WTC11 (cell line): ENCODE measurements at regions not wholly inside any gene's neighbourhood (a gene's known extent, or its start where the extent isn't known, plus 50 kb on each side); places are given as distances from the start of the nearest gene placed in this dataset.
"Not testable (repeated sequence)": the region's sequence is repeated elsewhere in the genome, so short reads cannot be mapped to it uniquely, and the experiment has no call there.

Source experiments
- ATAC-seq: fragments of 200-7000 bp; cut with Tn5 transposase; 2 replicates; pipeline ENCODE4 v1.10.0; 2021; ENCODE audit warnings: mild to moderate bottlenecking, moderate library complexity
- CTCF ChIA-PET: fragments of 300-600 bp; sonication (Branson Sonifier 250); formaldehyde crosslinking; loops from one replicate; lab custom pipeline; 2021; ENCODE audit warnings: antibody characterized with exemption; lab: Charles Lee
- POLR2A ChIA-PET: fragments of 350-600 bp; sonication (Branson Sonifier 250); formaldehyde crosslinking; loops from one replicate; lab custom pipeline; 2021; ENCODE audit warnings: antibody characterized with exemption; lab: Charles Lee
- DNase-seq: peaks from one replicate; pipeline ENCODE4 v3.0.0; 2021; ENCODE audit warnings: low spot score
- H3K27ac Mint-ChIP-seq: 2 replicates; pipeline ENCODE4 v1.8.0; 2021; ENCODE audit warnings: mixed read lengths
- H3K27me3 Mint-ChIP-seq: 2 replicates; pipeline ENCODE4 v1.8.0; 2021; ENCODE audit warnings: low read depth, mild to moderate bottlenecking, moderate library complexity, mixed read lengths
- H3K36me3 Mint-ChIP-seq: 2 replicates; pipeline ENCODE4 v1.8.0; 2021; ENCODE audit warnings: mixed read lengths
- H3K4me1 Mint-ChIP-seq: 2 replicates; pipeline ENCODE4 v1.8.0; 2022; ENCODE audit warnings: mixed read lengths
- H3K4me3 Mint-ChIP-seq: 2 replicates; pipeline ENCODE4 v1.8.0; 2021; ENCODE audit warnings: mild to moderate bottlenecking, moderate library complexity, mixed read lengths
- H3K9me3 Mint-ChIP-seq: 2 replicates; pipeline ENCODE4 v1.8.0; 2021; ENCODE audit warnings: mixed read lengths
- AR ChIP-seq: fragments of 250-450 bp; sonication (Bioruptor Pico); IDR thresholded peaks from 2 replicates; pipeline ENCODE4 v1.9.0; 2021; ENCODE audit warnings: mild to moderate bottlenecking
- ARID4B ChIP-seq: sonication (generic); formaldehyde crosslinking; IDR thresholded peaks from 2 replicates; pipeline ENCODE4 v1.8.0; 2023; ENCODE audit warnings: missing genetic modification reagents, mild to moderate bottlenecking, borderline replicate concordance
- CDX4 ChIP-seq: fragments of 250-450 bp; sonication (Bioruptor Pico); IDR thresholded peaks from 2 replicates; pipeline ENCODE4 v1.9.0; 2021; ENCODE audit warnings: moderate library complexity, mild to moderate bottlenecking, inconsistent platforms, borderline replicate concordance
- PREB ChIP-seq: sonication (generic); formaldehyde crosslinking; IDR thresholded peaks from 2 replicates; pipeline ENCODE4 v1.8.1; 2022; ENCODE audit warnings: mild to moderate bottlenecking, missing genetic modification reagents, moderate library complexity, borderline replicate concordance
- USF2 ChIP-seq: sonication (generic); formaldehyde crosslinking; IDR thresholded peaks from 2 replicates; pipeline ENCODE4 v1.8.1; 2023; ENCODE audit warnings: mild to moderate bottlenecking, missing genetic modification reagents, moderate library complexity
- ZNF121 ChIP-seq: sonication (generic); formaldehyde crosslinking; IDR thresholded peaks from 2 replicates; pipeline ENCODE4 v1.8.0; 2023; ENCODE audit warnings: missing genetic modification reagents
- ZNF281 ChIP-seq: sonication (generic); formaldehyde crosslinking; IDR thresholded peaks from 2 replicates; pipeline ENCODE4 v1.8.0; 2023; ENCODE audit warnings: mild to moderate bottlenecking, missing genetic modification reagents

- TF ChIP-seq USF2 (CRISPR knock-in tag) = no peak
- TF ChIP-seq PREB (CRISPR knock-in tag) = no peak
- no peak for TF ChIP-seq ZNF281 (CRISPR knock-in tag)
- no peak for TF ChIP-seq AR (CRISPR knock-in tag)
- TF ChIP-seq, all 79 proteins: peak for 0
Measured at GRCh38 chr18:78492064-78492812, 487.4 kb upstream of the SALL3 start (continued).

GRCh38 chr18:78492813-78493371 lies 486.7 kb upstream of the SALL3 start:
- CTCF ChIA-PET = no interaction called here
- H3K4me3 Mint-ChIP-seq = no peak overlapping the region
- no peak for ATAC-seq
- no peak overlapping the region for H3K27ac Mint-ChIP-seq
- no peaks in the 10 kb centered on the region for H3K4me1 Mint-ChIP-seq
- DNase-seq = no peak
- POLR2A ChIA-PET = no interaction called here
- H3K36me3 Mint-ChIP-seq = peaks cover 31% of the 10 kb centered on the region
- peaks cover 39% of the 10 kb centered on the region for H3K9me3 Mint-ChIP-seq
- TF ChIP-seq ARID4B (CRISPR knock-in tag) = no peak
- TF ChIP-seq CDX4 (CRISPR knock-in tag) = no peak
- TF ChIP-seq ZNF121 (CRISPR knock-in tag) = no peak
- peaks cover 8% of the 10 kb centered on the region; the same call in 1 of the 2 replicates for H3K27me3 Mint-ChIP-seq

GRCh38 chr18:78493490-78493889 lies 486.1 kb upstream of the SALL3 start:
- DNase-seq, POLR2A ChIA-PET, CTCF ChIA-PET, H3K27me3 Mint-ChIP-seq, H3K4me3 Mint-ChIP-seq, H3K27ac Mint-ChIP-seq, H3K4me1 Mint-ChIP-seq, ATAC-seq: not testable (repeated sequence)
- H3K36me3 Mint-ChIP-seq = peaks cover 27% of the 10 kb centered on the region
- peaks cover 34% of the 10 kb centered on the region for H3K9me3 Mint-ChIP-seq
